ENCODE measurements at regions not wholly inside any gene's neighbourhood (a gene's known extent, or its start where the extent isn't known, plus 50 kb on each side); places are given as distances from the start of the nearest gene placed in this dataset.
A peak's percentile ranks its signal among the peaks of the same experiment; 100 is the strongest.
"Not testable (repeated sequence)": the region's sequence is repeated elsewhere in the genome, so short reads cannot be mapped to it uniquely, and the experiment has no call there.

- not testable (repeated sequence) for DNase-seq (ENCODE audit: low spot score)
These were observed 132.9 kb downstream of the FAM72B start for GRCh38 chr1:121051161-121051790.

- DNase-seq (ENCODE audit: low spot score) = not testable (repeated sequence)
These were observed 132.0 kb downstream of the FAM72B start for GRCh38 chr1:121052081-121052660.

DNA sequence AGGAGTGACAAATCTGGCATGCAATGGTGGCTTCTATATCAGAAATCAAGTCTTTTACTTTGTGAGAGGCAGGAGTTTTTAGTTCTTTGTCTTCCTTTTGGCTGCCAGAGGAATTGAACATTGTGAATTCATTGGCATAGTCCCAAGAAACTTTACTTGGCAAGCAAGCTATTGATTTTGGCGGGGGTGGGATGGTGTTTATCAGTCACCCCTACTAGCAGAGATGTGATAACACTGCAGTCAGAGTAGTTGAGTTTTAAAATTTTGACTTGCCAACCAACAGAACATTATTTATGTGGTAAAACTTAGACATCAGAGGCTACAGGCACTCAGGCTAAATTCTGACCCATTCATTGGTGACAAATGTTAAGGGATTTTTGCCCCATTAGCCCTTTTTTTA lies 129.2 kb downstream of the FAM72B start:
- DNase-seq (ENCODE audit: low spot score) = not testable (repeated sequence)

DNA sequence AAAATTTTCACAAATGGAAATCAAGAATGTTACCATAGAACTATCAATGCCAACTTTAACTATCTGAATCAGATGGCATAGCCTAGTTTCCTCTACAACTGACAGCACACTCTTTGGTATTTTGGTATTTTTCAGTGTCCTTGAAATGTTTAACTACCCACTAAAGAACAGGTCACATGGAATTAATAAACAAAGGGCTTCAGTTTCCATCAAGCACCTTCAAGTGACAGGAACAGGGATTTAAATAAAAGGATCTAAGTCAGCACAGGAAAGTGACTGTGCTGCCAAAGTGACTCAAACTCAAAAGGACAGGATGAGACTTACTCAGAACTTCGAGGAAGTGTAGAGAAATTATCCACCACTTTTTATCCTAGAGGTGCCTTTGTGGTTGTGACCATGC lies 117.2 kb downstream of the FAM72B start:
- DNase-seq (ENCODE audit: low spot score) = not testable (repeated sequence)

GRCh38 chr1:121068738-121069499 lies 115.2 kb downstream of the FAM72B start:
- DNase-seq (ENCODE audit: low spot score) = not testable (repeated sequence)

GRCh38 chr1:121073852-121074251 lies 110.3 kb downstream of the FAM72B start:
- DNase-seq (ENCODE audit: low spot score) = not testable (repeated sequence)

DNA sequence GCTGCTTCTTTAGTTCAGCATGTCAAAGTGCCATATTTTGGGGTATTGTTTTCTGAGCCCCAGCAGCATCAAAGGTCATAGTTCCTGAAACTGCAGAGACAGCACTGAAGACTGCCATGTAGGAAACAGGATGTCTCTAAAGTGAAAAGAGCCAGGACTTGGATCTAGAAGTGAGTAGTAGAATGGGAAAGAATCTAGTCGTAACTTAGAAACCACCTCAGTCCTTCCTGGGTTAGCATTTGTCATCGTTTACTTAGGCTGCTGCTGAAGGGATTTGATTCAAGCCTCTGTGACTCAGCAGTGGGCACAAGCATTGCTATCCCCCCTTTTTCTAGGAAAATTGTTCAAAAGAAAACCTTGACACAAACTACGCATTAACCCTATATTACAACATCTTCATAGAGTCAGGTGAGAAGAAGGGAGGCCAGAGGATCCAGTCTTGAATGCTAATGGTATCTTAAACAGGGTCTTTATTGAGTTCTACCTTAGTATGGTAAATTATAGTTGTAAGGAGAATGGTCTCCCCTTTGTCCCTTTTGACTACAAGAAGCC lies 108.8 kb downstream of the FAM72B start:
- DNase-seq (ENCODE audit: low spot score) = not testable (repeated sequence)

GRCh38 chr1:121076674-121077073 lies 107.5 kb downstream of the FAM72B start:
- DNase-seq (ENCODE audit: low spot score) = not testable (repeated sequence)

GRCh38 chr1:121079655-121080054 lies 104.5 kb downstream of the FAM72B start:
- not testable (repeated sequence) for DNase-seq (ENCODE audit: low spot score)

GRCh38 chr1:121080197-121080903 lies 103.8 kb downstream of the FAM72B start:
- not testable (repeated sequence) for DNase-seq (ENCODE audit: low spot score)

- DNase-seq (ENCODE audit: low spot score) = not testable (repeated sequence)
These were observed 103.3 kb downstream of the FAM72B start for GRCh38 chr1:121080904-121081264.

GRCh38 chr1:121081625-121082199 lies 102.4 kb downstream of the FAM72B start:
- not testable (repeated sequence) for DNase-seq (ENCODE audit: low spot score)

GRCh38 chr1:121082995-121083394 lies 101.1 kb downstream of the FAM72B start:
- not testable (repeated sequence) for DNase-seq (ENCODE audit: low spot score)

DNA sequence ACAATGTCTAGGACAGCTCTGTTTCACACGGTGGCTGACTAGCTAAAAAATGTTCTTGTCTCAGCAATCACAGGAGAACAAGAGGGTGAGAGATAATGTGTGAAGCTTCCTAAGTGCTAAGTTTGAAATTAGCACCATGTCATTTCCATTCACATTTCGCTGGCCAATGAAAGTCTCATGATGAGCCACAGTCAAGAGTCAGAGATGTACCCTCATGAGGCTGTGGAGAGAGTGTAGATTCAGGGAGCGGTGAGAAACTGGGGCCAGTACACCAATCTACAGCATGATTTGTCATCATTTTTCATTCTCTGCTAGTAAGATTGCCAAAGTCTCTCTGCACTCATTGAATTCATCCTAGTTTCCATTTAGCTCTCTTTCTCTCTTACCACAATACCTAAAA lies 97.9 kb downstream of the FAM72B start:
- not testable (repeated sequence) for DNase-seq (ENCODE audit: low spot score)

DNA sequence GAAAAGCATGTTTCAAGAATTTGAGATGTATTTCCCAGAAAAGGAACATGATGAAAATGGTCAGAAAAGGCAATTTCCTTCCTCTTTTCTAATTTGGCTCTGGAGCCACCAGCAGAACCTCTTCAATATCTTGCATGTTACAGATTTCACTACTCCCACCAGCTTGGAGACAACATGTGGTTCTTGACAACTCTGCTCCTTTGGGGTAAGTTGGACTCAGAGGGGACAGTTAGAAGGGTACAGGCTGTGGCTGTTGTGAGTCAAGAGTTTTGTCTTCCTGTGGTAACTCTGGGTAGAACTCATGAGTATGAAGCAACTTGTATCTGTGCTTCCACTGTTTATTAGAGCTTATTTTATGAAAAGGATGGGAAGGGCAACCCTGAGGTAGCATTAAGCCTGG lies 96.9 kb downstream of the FAM72B start:
- DNase-seq (ENCODE audit: low spot score) = not testable (repeated sequence)

- not testable (repeated sequence) for DNase-seq (ENCODE audit: low spot score)
These were observed 95.6 kb downstream of the FAM72B start for GRCh38 chr1:121088568-121088967.

DNA sequence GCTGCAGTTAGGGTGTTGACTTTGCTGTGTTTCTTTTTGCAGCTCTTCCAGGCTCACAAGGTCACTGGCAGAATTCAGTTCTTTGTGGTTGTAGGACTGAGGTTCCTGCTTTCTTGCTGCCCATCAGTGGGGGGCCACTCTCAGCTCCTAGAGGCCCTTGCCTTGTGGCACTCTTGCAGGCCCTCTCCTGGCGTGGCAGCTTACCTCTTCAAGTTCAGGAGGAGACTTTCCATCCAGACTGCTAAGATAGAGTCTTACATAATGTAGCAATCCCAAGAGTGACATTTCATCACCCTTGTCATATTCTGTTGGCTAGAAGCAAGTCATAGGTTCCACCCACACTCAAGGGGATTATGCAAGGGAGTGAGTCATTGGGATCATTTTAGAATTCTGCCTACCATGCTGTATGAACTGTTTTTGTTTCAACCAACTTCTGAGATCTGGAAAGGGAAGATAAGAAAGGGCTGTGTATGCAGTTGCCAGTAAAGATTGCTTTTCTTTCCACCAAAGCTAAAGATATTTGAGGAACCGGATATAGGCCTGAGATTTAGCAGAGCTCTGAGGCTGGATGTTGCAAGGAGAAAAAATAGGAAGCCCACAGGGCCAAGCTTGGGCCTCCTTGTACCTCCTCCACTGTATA lies 91.7 kb downstream of the FAM72B start:
- not testable (repeated sequence) for DNase-seq (ENCODE audit: low spot score)

GRCh38 chr1:121095014-121095413 lies 89.1 kb downstream of the FAM72B start:
- DNase-seq (ENCODE audit: low spot score) = not testable (repeated sequence)

DNA sequence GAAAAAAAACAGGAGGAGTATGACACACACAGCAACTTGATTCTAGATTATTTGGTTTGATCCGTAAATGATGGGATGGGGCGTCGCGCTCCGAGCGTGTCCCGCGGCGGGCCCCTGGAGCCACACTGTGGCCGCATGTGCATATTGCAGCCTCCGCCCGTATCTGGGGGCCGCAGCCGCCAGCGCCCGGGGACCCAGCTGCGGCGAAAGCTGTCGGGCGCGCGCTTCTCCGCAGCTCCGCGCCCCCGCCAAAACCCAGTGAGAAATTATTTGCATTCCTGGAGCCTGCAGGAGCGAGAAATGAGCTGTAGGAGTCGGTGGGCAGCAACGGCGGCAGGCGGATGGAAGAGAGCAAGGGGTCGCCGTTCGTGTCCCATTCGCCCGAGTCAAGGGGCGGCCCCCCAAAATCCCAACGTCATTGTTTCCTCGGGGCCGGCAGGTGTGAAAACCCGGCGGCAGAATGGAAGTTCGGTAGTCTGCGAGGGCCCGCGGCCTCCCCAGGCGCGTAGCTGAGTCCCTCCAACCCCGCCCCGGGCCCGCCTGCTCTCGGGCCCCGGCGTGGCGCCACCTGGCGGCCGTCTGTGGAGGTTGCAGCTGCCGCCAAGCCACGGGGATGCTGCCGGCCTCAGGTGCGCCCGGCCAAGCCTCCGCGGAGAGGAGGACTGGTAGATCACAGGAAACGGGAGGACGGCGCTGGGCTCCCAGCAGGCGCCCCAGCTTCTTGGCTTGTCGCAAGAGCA lies 86.8 kb downstream of the FAM72B start:
- DNase-seq (ENCODE audit: low spot score) = peak; percentile 83

GRCh38 chr1:121097867-121098215 lies 86.3 kb downstream of the FAM72B start:
- peak; percentile 63 for DNase-seq (ENCODE audit: low spot score)

- not testable (repeated sequence) for DNase-seq (ENCODE audit: low spot score)
These were observed 75.1 kb downstream of the FAM72B start for GRCh38 chr1:121109025-121109424.

All from left forelimb (tissue), 1 donor.